ENCODE measurements at regions not wholly inside any gene's neighbourhood (a gene's known extent, or its start where the extent isn't known, plus 50 kb on each side); places are given as distances from the start of the nearest gene placed in this dataset.

- TF ChIP-seq CTCF (conservative IDR thresholded peaks at IDR 0.05; ENCODE audit: low read length) = no peak
- no peak for DNase-seq (ENCODE audit: low read depth)
- no peak overlapping the region for H3K4me3 ChIP-seq (ENCODE audit: low read length)
Observed at GRCh38 chr14:49187799-49188198, 398.4 kb downstream of the RPS29 start.

DNA sequence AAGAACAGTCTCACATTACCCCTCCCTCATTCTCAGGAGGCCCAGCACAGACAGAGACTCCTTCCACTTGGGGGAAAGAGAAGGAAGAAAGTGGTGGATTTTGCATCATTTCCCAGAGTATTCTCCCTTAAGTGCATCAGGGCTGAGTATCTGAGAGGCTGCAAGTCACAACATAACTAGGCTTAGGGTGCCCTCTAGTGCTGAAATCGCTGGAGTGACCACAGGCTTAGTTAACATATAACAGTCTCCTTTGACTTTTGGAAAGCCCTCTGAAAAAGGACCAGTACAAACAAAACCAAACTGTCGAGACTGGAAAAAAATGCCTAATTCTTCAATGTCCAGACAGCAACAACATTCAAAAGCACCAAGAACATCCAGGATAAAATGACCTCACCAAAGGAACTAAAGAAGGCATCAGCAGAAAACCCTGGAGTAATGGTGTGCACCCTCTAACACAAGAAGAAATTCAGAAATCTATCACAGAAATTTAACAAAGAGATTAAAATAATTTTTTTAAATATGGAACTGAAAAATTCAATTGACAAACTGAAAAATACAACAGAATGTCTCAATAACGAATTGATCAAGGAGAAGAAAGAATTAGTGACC is 412.3 kb downstream of the RPS29 start:
- TF ChIP-seq CTCF (conservative IDR thresholded peaks at IDR 0.05; ENCODE audit: low read length) = peak; percentile 74
- H3K4me3 ChIP-seq (ENCODE audit: low read length) = no peak overlapping the region
- peak; percentile 63 for DNase-seq (ENCODE audit: low read depth)

DNA sequence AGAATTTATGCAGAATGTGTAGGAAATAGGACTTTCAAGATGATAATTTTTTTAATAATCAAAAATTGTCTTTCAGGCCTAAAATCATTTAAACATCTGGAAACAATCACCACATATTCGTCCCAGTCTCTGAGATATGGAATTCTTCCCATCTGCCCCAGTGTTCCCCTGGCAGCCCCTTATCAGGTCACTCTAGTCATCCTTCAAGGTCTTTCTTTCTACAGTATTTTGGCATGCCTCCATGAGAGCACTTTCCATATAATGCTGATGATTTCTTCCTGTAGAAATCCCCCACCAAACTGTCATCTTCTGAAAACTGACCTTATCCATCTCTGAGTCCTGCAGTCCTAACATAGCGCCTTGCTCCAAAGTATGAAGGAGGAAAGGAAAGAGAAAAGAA is 422.1 kb downstream of the RPS29 start:
- DNase-seq (ENCODE audit: low read depth) = no peak
- TF ChIP-seq CTCF (conservative IDR thresholded peaks at IDR 0.05; ENCODE audit: low read length) = no peak
- H3K4me3 ChIP-seq (ENCODE audit: low read length) = no peak overlapping the region

DNA sequence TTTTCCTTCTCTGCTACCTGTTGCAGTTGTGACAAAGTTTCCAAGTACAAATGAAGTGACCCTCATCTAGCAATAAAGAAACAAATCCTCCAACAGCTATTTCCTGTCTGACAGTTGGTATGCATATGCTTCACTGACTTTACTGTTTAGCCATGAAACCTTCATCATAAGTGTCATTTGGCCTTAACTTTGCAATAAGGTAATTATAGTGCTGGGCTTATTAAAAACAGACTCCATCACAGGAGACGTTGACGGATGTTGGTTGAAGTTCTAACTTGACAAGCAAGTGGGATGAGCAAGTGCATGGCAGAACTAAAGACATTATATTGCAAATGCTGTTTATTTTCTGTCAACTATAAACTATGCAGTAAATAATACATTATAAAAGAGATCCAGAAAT is 425.2 kb downstream of the RPS29 start:
- no peak for TF ChIP-seq CTCF (conservative IDR thresholded peaks at IDR 0.05; ENCODE audit: low read length)
- no peak for DNase-seq (ENCODE audit: low read depth)
- H3K4me3 ChIP-seq (ENCODE audit: low read length) = no peak overlapping the region

DNA sequence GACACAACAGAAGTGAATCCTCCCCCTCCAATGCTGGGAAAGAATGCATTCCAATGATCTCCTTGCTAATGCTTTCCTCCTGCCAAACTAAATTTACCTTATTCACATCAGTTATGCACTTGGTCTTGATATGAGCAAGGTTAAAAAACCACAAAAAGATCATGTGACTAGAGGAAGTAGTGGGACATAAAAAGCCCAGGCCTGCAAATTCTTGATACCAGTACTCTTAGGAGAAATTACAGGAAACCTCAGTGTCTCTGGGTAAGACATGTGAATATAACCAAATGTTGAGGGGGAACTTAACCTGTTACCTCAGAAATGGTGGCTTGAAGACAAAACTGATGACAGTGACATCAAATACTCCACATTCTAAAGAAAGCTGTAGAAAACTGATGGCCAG is 427.1 kb downstream of the RPS29 start:
- TF ChIP-seq CTCF (conservative IDR thresholded peaks at IDR 0.05; ENCODE audit: low read length) = no peak
- no peak overlapping the region for H3K4me3 ChIP-seq (ENCODE audit: low read length)
- DNase-seq (ENCODE audit: low read depth) = no peak

DNA sequence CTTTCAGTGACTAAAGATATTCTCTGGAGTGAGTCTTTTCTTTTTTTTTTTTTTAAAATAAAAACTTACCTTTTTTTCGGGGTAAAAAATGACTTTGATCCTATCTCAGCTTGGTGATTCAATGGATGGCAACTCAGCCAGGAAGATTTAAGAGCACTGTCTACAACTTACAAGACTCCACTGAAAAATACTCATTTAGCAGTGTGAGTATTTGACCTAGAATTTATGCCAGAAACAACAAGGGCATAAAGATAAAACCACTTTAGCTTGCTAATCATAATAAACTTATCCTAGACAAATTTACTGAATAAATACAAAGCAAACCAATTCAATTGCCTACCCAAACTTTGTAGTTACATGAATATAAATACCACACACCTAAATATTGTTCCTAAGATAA is 446.6 kb downstream of the RPS29 start:
- no peak overlapping the region for H3K4me3 ChIP-seq (ENCODE audit: low read length)
- no peak for TF ChIP-seq CTCF (conservative IDR thresholded peaks at IDR 0.05; ENCODE audit: low read length)
- DNase-seq (ENCODE audit: low read depth) = no peak

GRCh38 chr14:49134940-49135339 is 451.2 kb downstream of the RPS29 start:
- no peak for TF ChIP-seq CTCF (conservative IDR thresholded peaks at IDR 0.05; ENCODE audit: low read length)
- DNase-seq (ENCODE audit: low read depth) = no peak
- H3K4me3 ChIP-seq (ENCODE audit: low read length) = no peak overlapping the region

Data from AG10803 (cell line).